Heart left ventricle (tissue), 16 donors: ENCODE measurements at regions not wholly inside any gene's neighbourhood (a gene's known extent, or its start where the extent isn't known, plus 50 kb on each side); places are given as distances from the start of the nearest gene placed in this dataset.
"Not testable (repeated sequence)": the region's sequence is repeated elsewhere in the genome, so short reads cannot be mapped to it uniquely, and the experiment has no call there.

ENCODE experiments used
- ATAC-seq, 4 donors: fragments of 200-7000 bp; cut with Tn5 transposase; one replicate each; pipeline ENCODE4 v1.9.1; 2020 to 2022; ENCODE audit warnings: moderate library complexity in 4 of 4, mild to moderate bottlenecking in 3 of 4, moderate number of reproducible peaks in 1 of 4
- DNase-seq, 5 donors: peaks; one replicate each; pipeline ENCODE4 v3.0.0-alpha.2; 2020
- H3K27ac ChIP-seq, 12 donors: fragments of 200-600 bp; sonication (generic) in 4 of 12; one replicate each; pipeline versions ENCODE4 v1.5.0 to v1.8.0; 2016 to 2022; ENCODE audit warnings: mild to moderate bottlenecking in 2 of 12
- H3K27me3 ChIP-seq, 9 donors: fragments of 200-600 bp; sonication (generic) in 2 of 9; one replicate each; pipeline versions ENCODE4 v1.5.1 to v1.8.0; 2016 to 2022; ENCODE audit warnings: mild to moderate bottlenecking in 3 of 9
- H3K36me3 ChIP-seq, 9 donors: fragments of 200-600 bp; sonication (generic) in 2 of 9; one replicate each; pipeline versions ENCODE4 v1.5.0 to v1.8.0; 2018 to 2022; ENCODE audit warnings: mild to moderate bottlenecking in 2 of 9
- H3K4me1 ChIP-seq, 12 donors: fragments of 200-600 bp; sonication (generic) in 4 of 12; one replicate each; pipeline versions ENCODE4 v1.5.0 to v1.8.0; 2016 to 2022; ENCODE audit warnings: mild to moderate bottlenecking in 3 of 12
- H3K4me3 ChIP-seq, 12 donors: fragments of 200-600 bp; sonication (generic) in 4 of 12; one replicate each; pipeline versions ENCODE4 v1.5.0 to v1.8.0; 2017 to 2022; ENCODE audit warnings: mild to moderate bottlenecking in 9 of 12, moderate library complexity in 4 of 12
- H3K9me3 ChIP-seq, 12 donors: fragments of 200-600 bp; sonication (generic) in 4 of 12; one replicate each; pipeline versions ENCODE4 v1.5.0 to v1.8.0; 2016 to 2022; ENCODE audit warnings: mild to moderate bottlenecking in 1 of 12
- CTCF ChIP-seq, 12 donors: fragments of 200-600 bp; sonication (generic) in 4 of 12; IDR thresholded peaks; one replicate each; pipeline versions ENCODE4 v1.5.0 to v1.8.0; 2018 to 2022; ENCODE audit warnings: antibody characterized with exemption in 12 of 12, mild to moderate bottlenecking in 5 of 12
- POLR2A ChIP-seq, 2 donors: fragments of 450-650 bp; IDR thresholded peaks; one replicate each; pipeline ENCODE4 v1.6.1; 2017; ENCODE audit warnings: antibody characterized with exemption in 2 of 2, mild to moderate bottlenecking in 2 of 2, moderate library complexity in 2 of 2
- WGBS, 4 donors: extraction: QIAGEN DNeasy Blood & Tissue Kit in 2 of 4; methylation state at CpG; one replicate each; pipeline versions ENCODE4 v1.1.5 to v1.1.7; 2013 to 2018; 5-methylcytosine and 5-hydroxymethylcytosine counted together
- intact Hi-C, 10 donors: fragments of 100-400 bp; cut with DNase I; formaldehyde crosslinking; loops; one replicate each; pipeline versions ENCODE4 v1.11.1 to v1.14.2; 2022
- donor health status: ischemic (EF 13 %, LVEDD 7.1; RV severe dilation, severe dysfunction).
- donor health status: healthy with polysubstance abuse.
- donor health status: DM: no; HTN: yes; CAD: no.
- donor health status: DM: no; HTN: no; CAD: no.
- donor health status: ischemic (EF 25% LVEDD 6.9; RV normal size, moderate dysfunction).
- donor health status: ischemic (EF 25% LVEDD 5.7; RV mildly dilated, moderate dysfunction).
- donor health status: healthy.
- donor health status: DM: yes; HTN: yes; CAD: no.
- donor health status: ischemic (EF 35%, LVEDD 5.7; RV mildly dilated, moderate dysfunction).
- donor health status: nonischemic (EF 11% LVEDD 7.7; RV severe dilation, severe dysfunction).
- donor health status: DM: yes; HTN: yes; CAD: no.
- donor health status: PGD.
- donor health status: ischemic (EF 29% LVEDD 5.4; RV normal size, mild dysfunction).
- donor health status: nonischemic (EF 23%, LVEDD 6.1; RV moderate dilation, normal function).

GRCh38 chr12:38516418-38516817 lies 199.8 kb downstream of the ALG10B start:
- 37 to 45% (median 42%) methylated on average over 2 of the region's 2 CpGs for WGBS, 4 donors
- DNase-seq (no peak), ATAC-seq (no peak)
- TF ChIP-seq POLR2A (IDR thresholded peaks at IDR 0.05) (no peak), CTCF (IDR thresholded peaks at IDR 0.05) (no peak)
- Histone ChIP-seq H3K36me3 (no peaks in the 10 kb centered on the region), H3K27me3 (no peaks in the 10 kb centered on the region), H3K4me1 (peaks cover 0 to 7% (median 0%) of the 10 kb centered on the region in 12 donors), H3K27ac (no peak overlapping the region), H3K4me3 (no peak overlapping the region), H3K9me3 (peaks cover 0 to 4% (median 0%) of the 10 kb centered on the region in 12 donors)
- intact Hi-C loops: no loop called here

- no peak overlapping the region for H3K4me3 ChIP-seq
- no peak overlapping the region for H3K27ac ChIP-seq
- TF ChIP-seq POLR2A (IDR thresholded peaks at IDR 0.05) (no peak), CTCF (IDR thresholded peaks at IDR 0.05) (no peak)
- H3K36me3 ChIP-seq: no peaks in the 10 kb centered on the region
- DNase-seq (no peak), ATAC-seq (no peak)
- H3K27me3 ChIP-seq: no peaks in the 10 kb centered on the region
- no peaks in the 10 kb centered on the region for H3K9me3 ChIP-seq
- intact Hi-C loops: loop anchor here in 1 of 10 donors (10.0 kb wide), 1 partner anchor 61 kb away; no protein-coding TSS in a partner anchor
- no peaks in the 10 kb centered on the region for H3K4me1 ChIP-seq
Measured at GRCh38 chr12:38523920-38524319, 207.3 kb downstream of the ALG10B start.

- TF ChIP-seq CTCF (IDR thresholded peaks at IDR 0.05) (no peak), POLR2A (IDR thresholded peaks at IDR 0.05) (no peak)
- Histone ChIP-seq H3K27ac (no peak overlapping the region), H3K9me3 (peaks cover 0 to 7% (median 0%) of the 10 kb centered on the region in 12 donors), H3K4me3 (no peak overlapping the region), H3K4me1 (no peaks in the 10 kb centered on the region), H3K27me3 (no peaks in the 10 kb centered on the region), H3K36me3 (no peaks in the 10 kb centered on the region)
- intact Hi-C loops: loop anchor here in 1 of 10 donors (10.0 kb wide), 1 partner anchor 57 kb away; no protein-coding TSS in a partner anchor
- no peak for ATAC-seq
- WGBS, 4 donors: 60 to 68% (median 64%) methylated on average over 4 of the region's 4 CpGs
- DNase-seq: no peak
Measured at GRCh38 chr12:38527631-38528030, 211.1 kb downstream of the ALG10B start.

GRCh38 chr12:38528527-38528926 lies 212.0 kb downstream of the ALG10B start:
- WGBS, 4 donors: 77 to 88% (median 84%) methylated on average over 1 of the region's 1 CpG
- Histone ChIP-seq H3K9me3 (peaks cover 0 to 7% (median 0%) of the 10 kb centered on the region in 12 donors), H3K27me3 (no peaks in the 10 kb centered on the region), H3K4me3 (no peak overlapping the region), H3K36me3 (no peaks in the 10 kb centered on the region), H3K4me1 (no peaks in the 10 kb centered on the region), H3K27ac (no peak overlapping the region)
- DNase-seq (no peak), ATAC-seq (no peak)
- TF ChIP-seq POLR2A (IDR thresholded peaks at IDR 0.05): no peak
- TF ChIP-seq CTCF (IDR thresholded peaks at IDR 0.05): no peak
- intact Hi-C loops: loop anchor here in 1 of 10 donors (10.0 kb wide), 1 partner anchor 56 kb away; no protein-coding TSS in a partner anchor

- not testable (repeated sequence) for ATAC-seq
Measured at GRCh38 chr12:38529281-38529680, 212.7 kb downstream of the ALG10B start.

More at GRCh38 chr12:38529281-38529680, 212.7 kb downstream of the ALG10B start:
- H3K27me3 ChIP-seq, H3K4me3 ChIP-seq, H3K27ac ChIP-seq, DNase-seq, H3K9me3 ChIP-seq, H3K4me1 ChIP-seq, H3K36me3 ChIP-seq: not testable (repeated sequence)
- intact Hi-C loops: loop anchor here in 1 of 10 donors (10.0 kb wide), 1 partner anchor 56 kb away; no protein-coding TSS in a partner anchor
- 79 to 92% (median 83%) methylated on average over 3 of the region's 3 CpGs for WGBS, 4 donors
